Loucy (cell line): ENCODE measurements at regions not wholly inside any gene's neighbourhood (a gene's known extent, or its start where the extent isn't known, plus 50 kb on each side); places are given as distances from the start of the nearest gene placed in this dataset.

Source experiments
- EZH2phosphoT487 ChIP-seq: fragments of 200-600 bp; IDR thresholded peaks from 2 replicates; pipeline ENCODE4 v1.6.1; 2018; ENCODE audit warnings: antibody characterized with exemption, mild to moderate bottlenecking, moderate library complexity, borderline replicate concordance
- TF ChIP-seq, protein P1 (sequence below): fragments of 200-600 bp; sonication (generic); conservative IDR thresholded peaks from 2 replicates; pipeline ENCODE4 v1.5.1; 2014; ENCODE audit warnings: mild to moderate bottlenecking, antibody characterized with exemption, low read length

DNA sequence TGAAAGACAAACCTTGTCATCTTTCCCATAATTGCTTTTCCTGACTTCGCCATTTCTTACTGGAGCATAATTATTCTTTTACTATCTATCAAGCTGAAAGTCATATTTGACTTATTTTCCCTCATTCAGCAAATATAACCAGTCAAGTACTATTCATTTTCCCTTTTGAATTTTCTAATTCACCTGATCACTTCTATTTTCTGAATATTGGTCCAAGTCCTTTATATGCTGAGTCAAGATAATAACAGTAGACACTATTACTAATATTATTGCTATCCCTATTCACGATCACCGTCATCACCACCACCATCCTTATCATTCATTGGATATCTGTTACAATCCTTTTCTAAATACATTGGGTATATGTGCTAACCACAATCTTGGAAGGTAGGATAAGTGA lies 728.0 kb downstream of the NOVA1 start:
- TF ChIP-seq EZH2phosphoT487: no peak
- TF ChIP-seq, protein P1, sequence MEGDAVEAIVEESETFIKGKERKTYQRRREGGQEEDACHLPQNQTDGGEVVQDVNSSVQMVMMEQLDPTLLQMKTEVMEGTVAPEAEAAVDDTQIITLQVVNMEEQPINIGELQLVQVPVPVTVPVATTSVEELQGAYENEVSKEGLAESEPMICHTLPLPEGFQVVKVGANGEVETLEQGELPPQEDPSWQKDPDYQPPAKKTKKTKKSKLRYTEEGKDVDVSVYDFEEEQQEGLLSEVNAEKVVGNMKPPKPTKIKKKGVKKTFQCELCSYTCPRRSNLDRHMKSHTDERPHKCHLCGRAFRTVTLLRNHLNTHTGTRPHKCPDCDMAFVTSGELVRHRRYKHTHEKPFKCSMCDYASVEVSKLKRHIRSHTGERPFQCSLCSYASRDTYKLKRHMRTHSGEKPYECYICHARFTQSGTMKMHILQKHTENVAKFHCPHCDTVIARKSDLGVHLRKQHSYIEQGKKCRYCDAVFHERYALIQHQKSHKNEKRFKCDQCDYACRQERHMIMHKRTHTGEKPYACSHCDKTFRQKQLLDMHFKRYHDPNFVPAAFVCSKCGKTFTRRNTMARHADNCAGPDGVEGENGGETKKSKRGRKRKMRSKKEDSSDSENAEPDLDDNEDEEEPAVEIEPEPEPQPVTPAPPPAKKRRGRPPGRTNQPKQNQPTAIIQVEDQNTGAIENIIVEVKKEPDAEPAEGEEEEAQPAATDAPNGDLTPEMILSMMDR: no peak
